Astrocyte of the spinal cord (primary cell): ENCODE measurements at regions not wholly inside any gene's neighbourhood (a gene's known extent, or its start where the extent isn't known, plus 50 kb on each side); places are given as distances from the start of the nearest gene placed in this dataset.

Experiments
- DNase-seq: peaks from one replicate; pipeline ENCODE4 v3.0.0; 2011; ENCODE audit warnings: low read depth, low spot score
- H3K4me3 ChIP-seq: 2 replicates; pipeline ENCODE4 v1.5.1; 2011; ENCODE audit warnings: low read depth, mild to moderate bottlenecking, low read length, moderate library complexity
- CTCF ChIP-seq: IDR thresholded peaks from 2 replicates; pipeline ENCODE4 v1.5.1; 2012; ENCODE audit warnings: low read depth, mild to moderate bottlenecking, low read length, inconsistent platforms
- in situ Hi-C: cut with HindIII; loops from 2 replicates; pipeline ENCODE4 v1.10.0; 2017; ENCODE audit warnings: low sequenced_read_pairs

GRCh38 chr12:87160848-87161601 lies 868.2 kb downstream of the C12orf50 start:
- in situ Hi-C loops: no loop called here

GRCh38 chr12:87157791-87158190 lies 871.4 kb downstream of the C12orf50 start:
- no peak overlapping the region for H3K4me3 ChIP-seq
- in situ Hi-C loops: no loop called here
- peak; percentile 96 for DNase-seq
- no peak for TF ChIP-seq CTCF

More at GRCh38 chr12:87160848-87161601, 868.2 kb downstream of the C12orf50 start:
- DNase-seq: no peak
- TF ChIP-seq CTCF: no peak
- no peak overlapping the region for H3K4me3 ChIP-seq

GRCh38 chr12:87155621-87156020 lies 873.6 kb downstream of the C12orf50 start:
- in situ Hi-C loops: no loop called here
- no peak for TF ChIP-seq CTCF
- DNase-seq: peak; percentile 28
- no peak overlapping the region for H3K4me3 ChIP-seq

- in situ Hi-C loops: no loop called here
- no peak for DNase-seq
- no peak overlapping the region for H3K4me3 ChIP-seq
- TF ChIP-seq CTCF: no peak
These were observed 876.2 kb downstream of the C12orf50 start for GRCh38 chr12:87152841-87153528.

GRCh38 chr12:87152075-87152474 lies 877.1 kb downstream of the C12orf50 start:
- no peak for DNase-seq
- TF ChIP-seq CTCF: no peak
- in situ Hi-C loops: no loop called here
- no peak overlapping the region for H3K4me3 ChIP-seq

- TF ChIP-seq CTCF: no peak
- H3K4me3 ChIP-seq: no peak overlapping the region
- in situ Hi-C loops: no loop called here
- DNase-seq: no peak
These were observed 878.1 kb downstream of the C12orf50 start for GRCh38 chr12:87150969-87151662.
